GM21786 (cell line): ENCODE measurements at regions not wholly inside any gene's neighbourhood (a gene's known extent, or its start where the extent isn't known, plus 50 kb on each side); places are given as distances from the start of the nearest gene placed in this dataset.
"Not testable (repeated sequence)": the region's sequence is repeated elsewhere in the genome, so short reads cannot be mapped to it uniquely, and the experiment has no call there.

Experiments used
- ATAC-seq: cut with Tn5 transposase; IDR thresholded peaks from one replicate; pipeline ENCODE4 v1.9.1; 2021; ENCODE audit not compliant: unreplicated experiment

DNA sequence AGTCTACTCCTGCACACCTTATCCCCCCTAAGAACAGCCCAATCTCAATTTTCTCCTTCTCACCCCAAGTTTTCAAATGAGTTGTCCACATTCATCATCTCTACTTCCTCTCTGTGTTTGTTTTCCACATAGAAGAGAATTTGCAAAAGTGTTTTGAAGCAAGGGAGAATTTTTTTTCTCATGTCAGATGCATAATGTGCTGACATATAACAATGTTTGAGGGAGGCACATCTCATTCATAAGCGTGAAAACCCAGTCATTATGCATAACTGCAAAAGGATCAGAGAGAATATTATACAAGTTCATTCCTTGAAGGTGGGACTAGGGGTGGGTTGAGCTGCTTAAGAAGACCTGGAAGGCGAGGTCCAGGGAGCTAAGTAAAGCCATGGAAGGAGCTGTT lies 80.8 kb upstream of the SLC1A4 start:
- no peak for ATAC-seq

DNA sequence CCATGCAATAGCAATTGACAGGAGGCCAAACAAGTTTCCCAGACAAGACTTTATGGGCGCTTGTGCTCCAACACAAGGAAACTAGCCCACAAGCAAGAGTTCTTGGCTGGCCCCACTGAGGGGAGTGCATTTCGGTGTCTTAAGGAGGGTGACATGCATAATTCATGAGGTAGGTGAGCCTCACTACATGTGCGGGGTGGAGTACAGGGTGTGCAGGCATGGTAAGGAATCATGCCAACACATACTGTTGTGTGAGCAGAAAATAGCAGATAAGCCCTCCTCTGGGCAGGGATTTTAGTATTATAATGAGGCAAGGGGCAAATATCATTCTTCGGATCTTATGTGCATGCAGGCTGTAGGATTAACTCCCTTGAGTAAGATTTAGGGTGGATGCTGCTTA lies 78.7 kb upstream of the SLC1A4 start:
- no peak for ATAC-seq

DNA sequence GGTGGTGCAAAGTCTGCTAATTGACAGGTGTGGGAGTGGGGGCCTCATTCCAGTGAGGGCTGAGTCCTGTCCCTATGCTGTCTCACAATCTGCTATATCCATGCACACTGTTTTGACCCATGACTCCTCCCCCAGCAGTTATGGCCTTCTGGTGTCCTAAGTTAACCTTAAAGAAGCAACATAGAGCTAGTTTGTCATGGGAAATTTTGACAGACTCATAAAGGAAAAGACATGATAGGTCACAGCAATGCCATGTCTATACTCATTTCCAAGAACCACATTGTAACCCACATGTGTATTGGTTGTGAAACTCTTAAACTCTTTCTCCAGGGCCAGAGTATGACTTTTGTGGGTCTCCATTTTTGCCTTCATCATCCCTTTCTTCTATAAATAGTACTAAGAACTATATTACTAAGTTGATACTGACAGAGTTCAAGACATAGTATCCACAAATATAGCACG lies 78.2 kb upstream of the SLC1A4 start:
- ATAC-seq: no peak

DNA sequence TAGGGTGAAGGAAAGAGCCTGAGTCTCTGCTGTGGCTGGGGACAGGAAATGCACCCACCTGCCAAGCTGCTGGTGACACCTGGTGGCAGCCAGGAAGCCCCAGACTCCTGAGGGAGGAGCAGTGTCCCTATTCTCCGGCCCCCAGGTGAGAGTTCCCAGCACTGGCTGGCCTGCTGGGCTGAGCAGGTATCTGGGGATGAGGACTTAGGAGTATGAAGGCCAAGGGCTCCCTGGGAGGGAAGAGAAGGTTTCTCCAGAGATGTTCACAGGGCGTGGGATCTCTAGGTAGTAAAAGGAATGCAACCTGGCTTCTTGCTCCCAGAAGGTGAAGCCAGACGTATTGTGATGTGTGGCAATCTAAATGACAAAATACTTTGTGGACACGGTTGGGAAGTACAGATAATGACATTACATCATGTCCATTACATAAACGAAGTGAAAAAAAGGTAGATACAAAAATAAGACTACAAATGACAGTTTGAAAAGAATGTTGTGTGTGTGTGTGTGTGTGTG lies 75.8 kb upstream of the SLC1A4 start:
- ATAC-seq: no peak

DNA sequence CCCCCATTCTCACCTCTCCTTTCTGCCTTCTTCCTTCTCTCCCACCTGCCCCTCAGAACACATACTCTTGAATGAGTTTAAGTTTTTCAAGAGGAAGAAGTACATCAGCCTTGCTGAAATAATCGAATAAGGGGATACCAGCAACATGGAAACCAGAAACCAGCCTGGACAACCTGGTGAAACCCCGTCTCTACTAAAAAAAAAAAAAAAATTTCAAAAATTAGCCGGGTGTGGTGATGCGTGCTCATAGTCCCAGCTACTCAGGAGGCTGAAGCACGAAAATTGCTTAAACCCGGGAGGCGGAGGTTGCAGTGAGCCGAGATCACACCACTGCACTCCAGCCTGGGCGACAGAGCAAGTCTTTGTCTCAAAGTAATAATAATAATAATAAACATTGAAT lies 75.0 kb upstream of the SLC1A4 start:
- ATAC-seq: no peak

DNA sequence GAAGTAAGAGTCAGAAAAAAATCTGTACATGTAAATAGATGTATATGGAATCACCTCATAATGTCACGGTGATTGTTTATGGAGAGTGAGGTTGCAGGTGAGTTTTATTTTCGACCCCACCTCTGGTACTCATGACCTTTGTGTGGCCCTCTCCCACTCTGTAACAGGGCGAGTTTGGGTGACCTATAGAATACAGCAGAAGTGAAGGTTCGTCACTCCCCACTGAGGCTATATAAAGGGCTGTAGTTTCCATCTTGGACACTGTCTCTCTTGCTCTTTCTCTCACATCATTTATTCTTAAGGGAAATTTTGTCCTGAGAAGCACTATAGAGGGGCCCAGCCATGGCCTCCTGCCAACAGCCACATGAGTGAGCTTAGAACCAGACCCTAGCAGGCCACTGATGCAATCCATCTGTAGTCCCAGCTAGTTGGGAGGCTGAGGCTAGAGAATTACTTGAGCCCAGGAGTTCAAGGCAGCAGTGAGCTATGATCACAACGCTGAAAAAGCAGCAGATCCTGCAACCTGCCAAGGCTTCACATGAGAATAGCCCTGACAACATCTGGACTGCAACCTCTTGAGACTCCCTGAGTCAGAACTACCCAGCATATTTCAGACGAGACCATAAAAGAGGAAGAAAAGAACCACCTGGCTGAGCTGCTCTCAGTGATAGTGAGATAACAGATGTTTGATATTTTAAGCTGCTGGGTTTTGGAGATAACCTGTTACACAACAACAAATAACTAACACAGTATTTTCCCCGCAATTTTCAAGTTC lies 74.3 kb upstream of the SLC1A4 start:
- ATAC-seq: peak; percentile 59

DNA sequence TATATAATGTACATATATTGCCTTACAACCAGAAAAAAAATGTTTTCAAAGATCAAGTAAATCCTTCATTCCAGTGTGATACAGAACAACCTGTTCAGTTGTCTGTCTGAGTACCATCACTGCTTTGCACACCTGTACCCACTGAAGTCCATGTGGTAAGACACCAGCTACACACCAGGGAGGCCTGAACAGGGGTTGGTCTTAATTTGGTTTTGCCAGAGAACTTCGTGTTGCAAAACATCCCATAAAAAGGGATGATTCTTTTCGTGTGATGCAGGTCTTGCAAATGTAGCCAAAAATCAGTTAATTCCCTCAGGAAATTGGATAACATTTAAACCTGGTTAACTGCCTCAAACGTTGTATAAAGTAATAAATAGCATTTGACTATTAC lies 73.7 kb upstream of the SLC1A4 start:
- ATAC-seq: peak; percentile 3

DNA sequence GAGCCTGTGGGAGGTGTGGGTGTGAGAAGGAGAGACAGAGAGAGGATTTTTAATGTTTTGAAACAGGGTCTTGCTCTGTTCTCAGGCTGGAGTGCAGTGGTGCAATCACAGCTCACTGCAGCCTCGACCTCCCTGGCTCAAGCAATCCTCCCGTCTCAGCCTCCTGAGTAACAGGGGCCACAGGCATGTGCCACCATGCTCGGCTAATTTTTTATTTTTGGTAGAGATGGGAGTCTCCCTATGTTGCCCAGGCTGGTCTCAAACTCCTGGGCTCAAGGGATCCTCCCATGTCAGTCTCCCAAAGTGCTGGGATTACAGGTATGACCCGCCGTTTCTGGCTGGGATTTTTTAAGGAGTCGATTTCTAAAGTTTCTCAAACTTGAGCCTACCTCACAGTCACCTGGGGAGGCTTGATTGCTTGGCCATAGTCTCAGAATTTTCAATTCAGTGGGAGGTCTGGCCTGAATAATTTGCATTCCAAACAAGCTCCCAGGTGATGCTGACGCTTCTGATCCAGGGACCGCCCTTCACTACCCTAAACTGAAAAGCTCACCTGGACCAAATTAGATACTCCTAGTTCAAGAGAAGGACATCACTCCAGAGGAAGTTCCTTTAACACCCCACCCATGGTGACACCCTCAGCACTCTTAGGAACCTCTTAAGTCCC lies 70.8 kb upstream of the SLC1A4 start:
- ATAC-seq: no peak

DNA sequence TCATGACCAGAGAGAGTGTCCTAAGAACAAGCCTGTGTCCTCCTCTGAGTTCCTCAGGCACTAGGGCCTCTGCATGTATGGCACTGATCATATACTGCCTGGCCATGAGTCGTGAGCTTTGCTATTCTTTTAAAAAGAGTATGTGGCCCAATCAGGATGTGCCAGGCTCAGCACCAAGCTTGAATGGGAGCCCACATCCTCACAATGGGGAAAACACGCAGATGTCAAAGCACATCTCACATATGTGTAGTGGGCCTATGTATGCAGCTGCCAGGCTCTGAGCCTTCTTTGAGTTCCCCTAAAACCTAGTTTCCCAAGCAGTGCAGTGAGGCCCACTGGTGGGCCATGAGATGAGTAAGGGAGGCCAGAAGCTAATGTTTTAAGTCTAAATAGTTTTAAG lies 69.9 kb upstream of the SLC1A4 start:
- no peak for ATAC-seq

DNA sequence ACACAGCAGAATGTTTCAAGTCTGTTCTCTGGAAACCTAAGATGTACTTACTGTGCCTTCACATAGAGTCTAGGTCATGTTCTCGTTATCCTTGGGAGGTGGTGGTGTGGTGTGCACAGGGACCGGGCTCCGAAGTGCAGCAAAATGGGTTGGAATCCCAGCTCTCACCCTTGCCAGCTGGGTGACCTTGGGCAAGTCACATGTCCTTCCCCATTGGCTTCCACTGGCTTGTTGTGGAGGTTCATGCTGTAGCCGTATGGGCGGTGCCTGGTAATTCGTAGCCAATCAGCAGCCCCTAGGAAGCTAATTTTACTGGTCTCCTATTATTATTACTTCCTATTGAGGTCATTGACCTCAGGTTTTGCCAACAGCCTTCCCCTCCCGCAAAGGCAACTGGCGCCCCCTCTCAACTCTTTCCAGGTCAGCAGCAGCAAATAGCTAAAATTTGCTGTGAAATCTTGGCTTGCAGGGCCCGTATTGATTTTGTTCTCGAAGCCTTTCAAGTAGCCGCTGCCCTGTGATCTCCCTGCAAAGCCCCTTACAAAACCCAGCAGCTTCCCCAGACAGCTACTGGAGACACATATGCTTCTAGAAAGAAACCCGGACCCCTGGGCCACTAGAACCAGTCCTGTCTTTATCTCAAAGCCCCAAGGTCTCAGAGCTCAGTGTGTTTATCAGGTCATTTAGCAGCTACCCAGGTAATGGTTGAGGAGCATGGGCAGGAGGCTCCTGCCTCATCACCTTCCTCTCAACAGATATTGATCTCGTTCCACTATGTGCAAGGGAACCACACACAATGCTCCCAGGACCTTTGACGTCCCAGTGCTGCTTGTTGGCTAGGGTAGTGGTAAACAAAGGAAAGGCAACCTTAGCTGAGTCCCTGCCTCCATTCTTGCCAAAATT lies 66.5 kb upstream of the SLC1A4 start:
- ATAC-seq: no peak

DNA sequence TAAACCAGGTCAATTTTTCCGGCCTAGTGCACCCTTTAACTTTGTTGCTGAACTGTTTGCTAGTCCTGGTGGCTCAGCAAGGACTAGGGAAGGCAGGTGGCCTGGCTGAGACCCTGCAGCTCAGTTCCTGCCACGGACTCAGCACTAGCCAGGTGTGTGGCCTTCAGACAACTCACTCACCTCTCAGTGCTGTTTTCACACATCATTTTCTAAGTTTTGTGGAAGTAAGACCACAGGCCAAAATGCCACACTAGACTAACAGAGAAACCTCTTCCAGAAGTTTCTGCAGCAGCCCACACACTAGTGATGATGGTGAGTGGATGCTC lies 65.9 kb upstream of the SLC1A4 start:
- no peak for ATAC-seq

DNA sequence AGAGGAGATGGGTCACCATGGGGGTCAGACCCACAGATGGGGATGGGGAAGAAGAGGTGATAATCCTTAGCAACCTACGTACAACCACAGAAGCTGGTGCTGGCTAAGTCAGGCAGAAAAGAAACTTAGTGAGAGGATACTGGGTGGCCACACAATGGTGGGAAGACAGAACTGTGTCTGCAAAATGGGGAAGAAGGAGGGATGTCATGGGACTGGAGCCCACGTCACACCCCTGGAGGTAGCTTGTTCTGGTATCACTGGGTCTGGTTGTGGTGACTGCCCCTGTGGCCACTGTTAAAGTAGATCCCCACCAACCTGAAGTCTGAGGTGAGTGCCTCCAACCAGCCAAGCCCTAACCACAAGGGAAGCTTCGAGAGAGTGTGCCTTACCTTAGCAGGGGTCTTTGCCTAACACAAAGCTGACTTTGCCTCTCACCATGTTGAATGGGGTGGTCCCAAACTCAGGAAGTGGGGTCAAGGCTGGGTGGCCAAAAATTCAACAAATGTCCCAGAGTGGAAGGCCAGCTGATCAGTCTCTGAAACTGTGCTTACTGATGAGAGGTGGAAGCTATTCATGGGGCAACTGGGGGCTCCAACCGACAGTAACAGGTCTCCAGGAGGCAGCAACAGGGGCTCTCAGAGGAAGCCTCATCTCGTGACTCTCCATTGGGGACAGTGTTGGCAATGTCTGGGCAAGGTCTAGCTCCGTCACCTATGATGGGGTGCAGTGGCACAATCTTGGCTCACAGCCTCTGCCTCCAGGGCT lies 64.8 kb upstream of the SLC1A4 start:
- ATAC-seq: no peak

DNA sequence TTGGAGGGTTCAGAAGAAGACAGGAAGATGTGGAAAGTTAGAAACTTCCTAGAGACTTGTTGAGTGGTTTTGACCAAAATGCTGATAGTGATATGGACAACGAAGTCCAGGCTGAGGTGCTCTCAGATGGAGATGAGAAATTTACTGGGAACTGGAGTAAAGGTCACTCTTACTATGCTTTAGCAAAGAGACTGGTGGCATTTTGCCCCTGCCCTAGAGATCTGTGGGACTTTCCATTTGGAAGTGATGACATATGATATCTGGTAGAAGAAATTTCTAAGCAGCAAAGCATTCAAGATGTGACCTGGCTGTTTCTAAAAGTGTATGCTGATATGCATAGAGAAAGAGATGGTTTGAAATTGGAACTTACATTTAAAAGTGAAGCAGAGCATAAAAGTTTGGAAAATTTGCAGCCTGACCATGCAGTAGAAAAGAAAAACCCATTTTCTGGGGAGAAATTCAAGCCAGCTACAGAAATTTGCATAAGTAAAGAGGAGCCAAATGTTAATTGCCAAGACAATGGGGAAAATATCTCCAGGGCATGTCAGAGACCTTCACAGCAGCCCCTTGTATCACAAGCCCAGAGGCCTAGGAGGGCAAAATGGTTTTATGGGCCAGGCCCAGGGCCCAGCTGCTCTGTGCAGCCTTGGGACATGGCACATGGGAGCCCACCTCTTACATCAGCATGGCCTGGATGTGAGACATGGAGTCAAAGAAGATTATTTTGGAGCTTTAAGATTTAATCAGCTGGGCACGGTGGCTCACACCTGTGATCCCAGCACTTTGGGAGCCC lies 63.1 kb upstream of the SLC1A4 start:
- ATAC-seq: not testable (repeated sequence)

DNA sequence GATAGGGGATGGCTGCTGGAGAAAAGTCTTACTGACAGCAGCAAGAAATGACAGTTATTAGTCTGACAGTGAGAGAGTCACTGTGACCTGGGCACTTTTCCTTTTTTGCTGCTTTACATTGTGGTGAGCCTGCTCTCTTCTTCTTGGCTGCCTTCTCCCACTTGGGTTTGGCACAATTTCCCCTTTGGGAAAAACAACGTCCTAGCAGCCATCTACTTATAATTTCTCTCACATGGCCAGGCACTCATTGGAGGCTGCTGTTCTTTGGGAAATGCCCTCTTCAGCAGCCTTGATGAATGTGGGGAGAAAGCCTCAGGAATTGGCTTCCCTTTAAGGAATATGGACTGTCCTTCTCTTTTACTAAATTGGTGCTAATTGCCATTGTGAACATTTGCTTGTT lies 60.4 kb upstream of the SLC1A4 start:
- ATAC-seq: no peak

DNA sequence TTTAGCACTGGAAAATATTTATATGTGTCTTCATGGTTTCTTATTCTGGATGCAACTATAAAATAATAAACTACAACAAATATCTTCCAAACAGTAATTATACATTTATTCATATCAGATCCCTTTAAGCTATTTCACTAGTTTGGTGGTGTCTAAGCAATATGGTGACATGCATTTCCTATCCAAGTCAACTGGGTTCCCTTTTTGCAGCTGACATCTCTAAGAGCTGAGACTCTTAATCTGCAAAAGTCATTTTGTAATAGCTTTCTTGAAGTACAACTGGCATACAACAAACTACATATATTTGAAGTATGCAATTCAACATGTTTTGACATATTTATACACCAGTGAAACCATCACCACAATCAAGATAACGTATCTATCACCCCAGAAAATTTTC lies 59.9 kb upstream of the SLC1A4 start:
- ATAC-seq: no peak

DNA sequence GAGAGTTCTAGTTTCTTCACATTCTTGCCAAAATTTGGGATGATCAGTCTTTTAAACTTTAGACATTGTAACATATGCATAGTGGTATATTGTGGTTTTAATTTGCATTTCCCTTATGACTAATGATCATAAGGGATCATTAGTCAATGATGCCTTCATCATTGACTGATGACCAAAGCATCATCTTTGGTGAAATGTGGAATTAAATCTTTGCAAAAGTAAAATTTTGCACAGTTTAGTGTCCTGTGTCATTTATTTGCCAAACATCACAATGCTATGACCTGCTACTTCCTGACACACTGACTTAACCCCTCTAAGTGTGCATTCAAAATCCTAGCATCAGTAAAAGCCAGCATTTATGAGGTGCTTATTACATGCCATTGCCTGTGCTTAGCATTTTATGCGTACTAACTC lies 58.9 kb upstream of the SLC1A4 start:
- ATAC-seq: no peak

DNA sequence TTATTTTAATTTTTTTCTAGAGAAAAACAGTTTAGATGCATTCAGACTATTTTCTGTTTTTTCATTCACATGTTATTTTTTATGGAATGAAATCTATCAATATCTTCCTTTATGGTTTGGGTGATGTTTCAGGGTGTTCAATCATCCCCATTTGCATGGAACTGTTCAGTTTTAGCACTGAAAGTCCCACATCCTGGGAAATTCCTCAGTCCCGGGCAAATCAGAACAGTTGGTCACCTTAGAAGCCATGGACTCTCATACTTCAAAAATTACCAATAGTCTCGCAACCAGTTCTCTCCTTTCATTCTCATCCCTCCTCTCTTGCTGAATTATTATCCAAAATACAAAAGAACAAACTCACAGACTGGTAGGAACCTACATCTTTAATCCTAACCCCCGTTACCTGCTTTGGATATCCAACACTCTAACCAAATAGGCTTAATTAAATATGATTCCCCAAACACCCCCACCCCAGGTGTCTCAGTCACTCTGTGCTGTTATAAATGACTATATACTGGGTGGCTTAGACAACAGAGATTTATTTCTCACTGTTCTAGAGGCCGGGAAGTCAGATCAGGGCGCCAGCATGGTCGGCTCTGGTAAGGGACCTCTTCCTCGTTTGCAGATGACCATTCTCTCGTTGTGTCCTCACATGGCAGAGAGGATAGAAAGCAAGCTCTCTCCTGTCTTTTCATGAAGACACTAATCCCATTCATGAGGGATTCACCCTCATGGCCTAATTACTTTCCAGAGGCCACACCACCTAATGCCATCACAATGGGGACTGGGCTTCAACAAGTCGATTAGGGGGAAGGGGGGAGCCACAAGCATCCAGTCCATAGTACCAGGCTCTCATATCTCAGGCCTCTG lies 57.7 kb upstream of the SLC1A4 start:
- no peak for ATAC-seq

DNA sequence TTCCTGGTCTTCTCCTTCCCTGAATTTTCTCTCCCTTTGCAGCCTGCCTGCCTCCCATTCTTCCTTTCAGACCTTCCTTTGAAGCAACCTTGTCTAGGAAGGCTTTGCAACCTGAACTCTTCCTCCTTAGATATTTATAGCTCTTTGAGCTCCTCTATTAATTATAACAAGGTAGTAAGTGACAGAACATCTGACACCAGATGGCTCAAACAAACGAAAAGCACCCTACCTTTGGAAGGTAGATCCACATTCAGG lies 57.2 kb upstream of the SLC1A4 start:
- ATAC-seq: no peak
